OCI-LY3 (cell line): ENCODE measurements at regions not wholly inside any gene's neighbourhood (a gene's known extent, or its start where the extent isn't known, plus 50 kb on each side); places are given as distances from the start of the nearest gene placed in this dataset.
A peak's percentile ranks its signal among the peaks of the same experiment; 100 is the strongest.

Experiments
- EZH2phosphoT487 ChIP-seq: fragments of 200-600 bp; shearing (Covaris generic); IDR thresholded peaks from 2 replicates; pipeline ENCODE4 v1.6.1; 2018; ENCODE audit warnings: antibody characterized with exemption, mixed run types, low read depth
- TF ChIP-seq, protein P1 (sequence below): fragments of 200-600, 300-600 bp; sonication (generic); IDR thresholded peaks from 2 replicates; pipeline ENCODE4 v1.5.1; 2014; ENCODE audit warnings: antibody characterized with exemption, low read length, low read depth

DNA sequence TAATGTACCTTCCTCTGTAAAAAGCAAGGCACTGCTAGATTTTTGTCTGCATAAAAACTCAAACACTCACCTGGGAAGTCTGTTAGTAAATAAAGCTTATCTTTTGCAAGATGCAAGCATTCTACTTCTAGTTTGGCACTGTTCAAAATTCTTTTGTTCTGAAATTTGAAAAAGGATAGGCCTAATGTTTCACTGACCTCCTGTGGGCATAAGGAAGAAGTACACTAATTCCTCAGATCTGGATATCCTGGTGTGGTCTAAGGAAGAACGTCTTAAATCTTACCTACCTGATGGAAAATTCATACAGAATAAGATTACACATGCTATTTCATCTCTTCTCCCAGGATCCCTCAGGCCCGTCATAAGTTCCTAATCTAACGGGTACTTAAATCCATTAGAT, 93.5 kb upstream of the CAMK1G start:
- TF ChIP-seq, protein P1, sequence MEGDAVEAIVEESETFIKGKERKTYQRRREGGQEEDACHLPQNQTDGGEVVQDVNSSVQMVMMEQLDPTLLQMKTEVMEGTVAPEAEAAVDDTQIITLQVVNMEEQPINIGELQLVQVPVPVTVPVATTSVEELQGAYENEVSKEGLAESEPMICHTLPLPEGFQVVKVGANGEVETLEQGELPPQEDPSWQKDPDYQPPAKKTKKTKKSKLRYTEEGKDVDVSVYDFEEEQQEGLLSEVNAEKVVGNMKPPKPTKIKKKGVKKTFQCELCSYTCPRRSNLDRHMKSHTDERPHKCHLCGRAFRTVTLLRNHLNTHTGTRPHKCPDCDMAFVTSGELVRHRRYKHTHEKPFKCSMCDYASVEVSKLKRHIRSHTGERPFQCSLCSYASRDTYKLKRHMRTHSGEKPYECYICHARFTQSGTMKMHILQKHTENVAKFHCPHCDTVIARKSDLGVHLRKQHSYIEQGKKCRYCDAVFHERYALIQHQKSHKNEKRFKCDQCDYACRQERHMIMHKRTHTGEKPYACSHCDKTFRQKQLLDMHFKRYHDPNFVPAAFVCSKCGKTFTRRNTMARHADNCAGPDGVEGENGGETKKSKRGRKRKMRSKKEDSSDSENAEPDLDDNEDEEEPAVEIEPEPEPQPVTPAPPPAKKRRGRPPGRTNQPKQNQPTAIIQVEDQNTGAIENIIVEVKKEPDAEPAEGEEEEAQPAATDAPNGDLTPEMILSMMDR: peak; percentile 33; the same call in 1 of the 2 replicates
- no peak for TF ChIP-seq EZH2phosphoT487
